NCI-H460 (cell line): ENCODE measurements at regions not wholly inside any gene's neighbourhood (a gene's known extent, or its start where the extent isn't known, plus 50 kb on each side); places are given as distances from the start of the nearest gene placed in this dataset.
"Not testable (repeated sequence)": the region's sequence is repeated elsewhere in the genome, so short reads cannot be mapped to it uniquely, and the experiment has no call there.

Experiments used
- DNase-seq: peaks from one replicate; pipeline ENCODE4 v3.0.0-alpha.2; 2016; ENCODE audit warnings: low read depth; ENCODE audit errors: extremely low read depth

DNA sequence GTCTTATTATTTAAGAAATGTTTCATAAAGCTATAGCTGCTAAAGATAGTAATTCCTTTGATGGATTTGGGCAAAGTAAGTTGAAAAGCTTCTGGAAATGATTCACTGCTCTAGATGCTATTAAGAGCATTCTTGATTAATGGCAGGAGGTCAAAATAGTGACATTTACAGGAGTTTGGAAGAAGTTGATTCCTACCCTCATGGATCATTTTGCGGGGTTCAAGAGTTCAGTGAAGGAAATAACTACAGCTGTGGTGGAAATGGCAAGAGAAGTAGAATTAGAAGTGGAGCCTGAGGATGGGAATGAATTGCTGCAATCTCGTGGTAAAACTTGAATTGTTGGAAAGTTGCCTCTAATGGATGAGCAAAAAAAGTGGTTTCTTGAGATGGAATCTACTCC lies 316.1 kb downstream of the UTRN start:
- DNase-seq: no peak

DNA sequence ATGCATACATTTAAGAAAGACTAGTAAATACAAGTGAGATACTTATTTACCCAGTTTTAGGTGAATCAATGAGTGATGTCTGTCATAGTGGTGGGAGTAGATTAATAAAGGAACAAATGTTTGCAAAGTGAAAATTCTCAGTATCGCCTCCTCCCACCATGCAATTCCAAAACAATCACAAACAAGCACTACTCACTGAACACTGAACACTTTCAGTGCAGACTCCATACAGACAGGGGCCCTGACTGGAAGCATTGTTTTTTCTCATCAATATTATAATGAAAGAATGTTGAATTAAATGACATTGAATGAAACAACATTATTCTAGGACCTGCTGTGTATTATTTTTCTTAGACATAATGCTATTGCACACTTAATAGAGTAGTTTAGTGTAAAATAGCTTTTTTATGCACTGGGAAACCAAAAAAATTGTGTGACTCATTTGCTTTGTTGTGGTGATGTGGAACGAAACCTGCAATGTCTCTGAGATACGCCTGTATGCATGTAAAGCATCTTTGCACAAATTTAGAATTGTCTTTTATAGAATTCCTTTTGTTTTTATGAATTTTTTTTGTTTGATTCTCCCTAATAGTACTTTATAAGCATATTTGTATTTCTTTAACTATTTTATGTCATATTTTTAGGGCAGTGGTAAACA lies 317.5 kb downstream of the UTRN start:
- DNase-seq: no peak

DNA sequence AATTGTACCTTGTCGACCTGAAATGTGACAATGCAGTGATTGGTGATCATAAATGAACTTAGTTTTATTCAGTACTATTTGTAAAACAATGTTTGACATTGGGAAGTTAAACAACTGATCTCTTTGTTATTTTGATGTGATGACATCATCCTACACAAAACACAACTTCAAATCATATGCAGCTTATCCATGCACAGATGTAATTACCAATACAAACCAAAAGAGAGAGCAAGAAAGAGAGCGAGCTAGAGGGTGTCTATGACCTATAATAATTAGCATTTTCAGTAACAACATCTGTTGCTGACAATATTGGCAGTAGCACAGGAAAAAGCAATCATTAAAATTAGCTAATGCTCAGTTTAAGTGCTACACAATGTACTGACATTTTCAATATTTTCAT lies 320.9 kb downstream of the UTRN start:
- DNase-seq: no peak

DNA sequence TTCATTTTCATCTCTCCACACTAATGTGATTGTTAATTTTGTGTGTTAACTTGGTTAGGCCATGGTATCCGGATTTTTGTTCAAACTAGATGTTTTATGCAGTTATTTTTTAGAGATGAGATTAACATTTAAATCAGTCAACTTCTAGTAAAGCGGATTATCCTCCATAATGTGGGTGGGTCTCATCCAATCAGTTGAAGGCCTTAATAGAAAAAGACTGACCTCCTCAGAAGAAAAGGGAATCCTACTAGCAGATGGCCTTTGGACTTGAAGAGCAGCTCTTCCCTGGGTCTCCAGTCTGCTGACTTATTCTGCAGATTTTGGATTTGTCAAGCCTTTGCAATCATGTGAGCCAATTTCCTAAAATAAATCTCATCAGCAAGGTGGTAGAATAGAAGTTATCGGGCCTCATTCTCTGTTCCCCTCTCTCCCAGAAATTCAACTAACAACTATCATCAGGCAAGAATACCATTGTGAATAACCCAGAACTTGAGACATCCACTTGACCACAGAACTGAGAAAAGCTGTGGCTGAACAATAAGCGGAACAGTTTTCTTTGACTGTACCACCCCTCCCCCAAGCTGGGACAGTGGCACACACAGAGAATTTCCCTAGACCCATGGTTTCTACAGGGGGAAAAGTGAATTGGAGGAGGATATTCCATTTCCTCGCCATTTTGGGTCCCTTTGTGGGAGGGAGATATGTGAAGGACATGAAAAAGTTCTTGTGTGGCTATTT lies 323.0 kb downstream of the UTRN start:
- no peak for DNase-seq

DNA sequence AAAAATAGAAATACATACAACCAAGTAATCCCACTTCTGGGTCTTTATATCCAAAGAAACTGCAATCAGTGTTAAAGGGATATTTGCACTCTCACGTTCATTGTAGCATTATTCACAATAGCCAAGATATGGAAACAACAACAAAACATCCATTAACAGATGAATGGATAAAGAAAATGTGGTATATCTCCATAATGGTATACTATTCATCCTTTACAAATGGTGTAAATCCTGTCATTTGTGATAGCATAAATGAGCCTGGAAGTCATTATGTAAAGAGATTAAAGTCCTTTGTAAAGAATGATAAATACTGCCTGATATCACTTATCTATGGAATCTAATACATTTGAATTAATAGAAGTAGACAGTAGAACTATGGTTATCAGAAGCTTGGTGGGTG lies 327.7 kb downstream of the UTRN start:
- DNase-seq: no peak

DNA sequence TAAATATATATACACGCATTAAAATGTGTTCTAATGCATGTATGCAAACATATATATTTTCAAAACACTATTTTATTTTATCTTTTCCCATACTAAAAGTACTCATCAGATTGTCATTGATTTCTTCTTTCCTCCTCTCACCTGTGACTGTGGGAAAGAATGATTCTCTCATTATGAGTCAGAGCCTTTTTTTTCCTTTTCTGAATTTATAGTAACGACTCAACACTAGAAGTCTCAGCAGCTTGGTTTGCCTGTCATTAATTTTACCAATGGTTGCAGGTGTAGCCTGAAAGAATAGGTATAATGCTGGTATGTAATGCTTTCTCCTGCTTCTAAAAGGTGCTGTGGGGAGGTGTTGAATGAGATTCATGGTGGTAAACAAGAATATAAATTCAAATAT lies 328.7 kb downstream of the UTRN start:
- DNase-seq: no peak

DNA sequence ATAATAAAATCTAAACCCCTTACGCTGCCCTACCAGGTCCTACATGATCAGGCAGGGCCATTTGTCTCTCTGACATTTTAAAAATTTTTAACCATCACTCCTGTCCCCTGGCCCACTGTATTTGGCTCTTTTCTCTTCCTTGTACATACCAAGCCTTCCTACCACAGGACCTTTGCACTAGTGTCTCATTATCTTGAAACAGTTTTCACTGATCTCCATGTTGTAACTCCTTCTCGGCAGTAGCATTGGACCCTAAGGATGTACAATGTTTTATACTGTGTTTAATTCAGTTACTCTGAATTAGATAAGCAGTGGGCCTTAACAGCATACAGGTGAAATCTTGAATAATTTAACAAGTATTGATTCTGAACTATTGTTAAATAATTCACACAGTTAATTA lies 330.7 kb downstream of the UTRN start:
- no peak for DNase-seq

DNA sequence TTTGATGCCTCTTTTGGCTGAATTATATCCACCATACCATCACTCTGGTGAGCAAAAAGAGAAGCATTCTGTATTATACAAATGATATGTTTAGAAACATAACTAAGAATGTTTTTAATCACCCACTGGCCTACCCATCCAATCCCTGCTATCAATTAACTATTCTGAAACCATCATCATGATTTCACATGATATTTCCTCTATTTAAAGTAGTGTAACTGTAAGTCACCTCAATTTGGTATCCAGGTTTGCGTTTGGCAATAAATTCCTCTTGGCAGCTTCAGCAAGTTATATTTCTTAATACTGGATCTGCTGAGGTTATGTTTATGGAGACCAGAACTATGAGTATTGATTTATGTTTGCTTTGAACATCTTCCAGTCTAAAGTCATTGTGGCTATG lies 332.1 kb downstream of the UTRN start:
- DNase-seq: no peak

DNA sequence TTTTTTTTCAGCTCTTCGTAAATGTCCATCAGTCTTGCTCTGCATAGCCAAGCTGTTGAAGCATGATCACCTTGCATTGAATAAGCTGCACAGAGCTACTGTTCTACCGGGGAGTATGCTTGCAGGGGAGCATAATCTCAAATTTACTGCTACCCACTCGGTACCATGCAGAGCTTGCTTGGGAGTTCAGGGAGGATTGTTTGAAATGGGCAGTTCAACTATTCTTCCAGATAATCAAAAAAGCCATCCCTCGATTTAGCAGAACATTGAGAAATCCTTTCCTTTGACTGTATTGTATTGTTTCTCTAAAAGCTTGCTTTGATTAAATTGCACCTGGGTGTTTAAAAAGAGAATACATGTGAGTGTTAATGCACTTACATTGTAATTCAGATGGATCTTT lies 332.6 kb downstream of the UTRN start:
- DNase-seq: no peak

DNA sequence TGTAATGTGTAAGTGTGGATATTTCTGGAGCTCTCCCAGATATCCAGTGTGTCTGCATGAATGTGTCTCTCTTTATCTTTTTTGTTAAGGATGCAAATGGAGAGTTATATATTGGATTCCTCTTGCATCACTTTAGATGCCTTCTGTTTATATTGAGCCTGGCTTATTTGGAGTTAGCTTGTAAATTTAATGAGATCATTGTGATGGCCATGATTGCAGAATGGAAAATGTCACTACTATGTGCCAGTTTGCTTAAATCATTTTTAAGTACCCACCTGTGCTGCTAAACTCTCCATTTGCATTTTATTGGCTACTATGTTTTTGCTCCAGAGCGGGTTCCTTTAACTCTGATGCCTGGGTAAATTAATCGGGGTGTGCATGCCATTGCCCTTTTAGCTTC lies 334.8 kb downstream of the UTRN start:
- no peak for DNase-seq

DNA sequence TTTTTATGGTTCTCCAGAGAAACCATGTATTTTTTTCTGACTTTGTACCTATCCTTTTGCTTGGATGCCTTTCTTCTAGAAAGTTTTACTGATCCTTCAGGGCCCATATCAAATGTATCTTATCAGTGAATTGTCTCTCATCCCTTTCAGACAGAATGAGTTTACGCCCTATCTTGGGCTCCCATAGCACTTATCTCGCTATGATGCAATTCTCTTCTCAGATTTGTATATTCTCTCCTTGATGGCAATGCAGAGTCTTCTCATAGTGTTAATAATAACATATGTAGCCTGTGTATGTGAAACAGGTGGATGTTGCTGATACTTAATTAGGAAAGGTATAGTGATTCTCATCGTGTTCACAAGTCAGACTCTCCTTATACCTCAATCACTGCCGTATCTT lies 336.2 kb downstream of the UTRN start:
- DNase-seq: no peak

DNA sequence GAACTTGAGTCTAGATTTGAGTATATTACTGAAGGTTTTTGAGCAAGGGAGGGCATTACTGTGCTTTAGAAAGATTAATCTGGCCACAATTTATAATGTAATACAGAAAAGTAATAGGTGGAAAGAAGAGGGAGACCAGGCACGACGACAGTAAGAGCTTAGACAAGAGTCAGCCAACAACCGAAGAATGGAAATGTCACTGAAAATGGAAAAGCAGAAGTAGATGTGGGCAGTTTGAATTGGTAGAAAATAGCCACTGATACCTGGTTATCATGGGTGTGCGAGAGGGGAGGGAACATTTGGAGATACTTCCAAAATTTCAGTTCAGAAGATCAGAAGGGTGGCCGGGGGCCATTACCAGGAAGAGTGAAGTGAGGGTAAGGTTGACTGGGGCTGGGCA lies 339.1 kb downstream of the UTRN start:
- no peak for DNase-seq

DNA sequence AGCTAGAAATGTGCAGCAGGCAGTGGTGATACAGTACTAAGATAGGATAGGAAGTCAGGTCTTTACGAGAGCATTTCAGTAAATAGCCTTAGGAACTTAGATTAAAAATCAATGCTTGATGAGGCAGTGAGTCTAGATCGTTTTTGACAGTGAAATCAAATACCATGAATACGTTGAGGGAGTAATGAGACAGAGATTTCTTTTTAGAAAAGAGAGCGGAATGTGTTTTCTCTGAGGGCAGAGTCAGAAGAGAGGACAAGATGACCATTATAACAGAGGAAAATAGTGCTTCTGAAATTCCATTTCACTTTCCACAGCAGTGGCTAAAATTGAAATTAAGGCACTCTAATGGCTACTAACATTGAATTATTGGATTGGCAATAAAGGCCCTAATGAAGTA lies 339.6 kb downstream of the UTRN start:
- no peak for DNase-seq

DNA sequence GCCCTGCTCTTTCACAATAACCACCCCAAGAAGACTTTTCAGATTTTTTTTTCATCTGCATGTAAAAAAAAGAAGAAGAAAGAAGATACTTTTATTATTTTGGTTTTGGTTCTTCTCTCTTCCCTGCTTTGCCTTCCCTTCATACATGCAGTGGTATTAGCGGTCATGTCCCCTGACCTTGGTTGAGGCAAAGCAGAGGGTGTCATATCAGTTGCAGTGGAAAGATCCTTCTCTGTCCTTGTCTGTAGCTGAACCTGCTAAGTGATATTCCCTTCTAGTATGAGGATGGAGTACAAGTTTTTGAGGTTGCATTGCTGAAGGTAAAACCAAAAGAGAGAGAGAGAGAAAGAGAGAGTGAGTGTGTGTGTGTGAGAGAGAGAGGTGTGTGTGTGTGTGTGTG lies 345.7 kb downstream of the UTRN start:
- DNase-seq: no peak

DNA sequence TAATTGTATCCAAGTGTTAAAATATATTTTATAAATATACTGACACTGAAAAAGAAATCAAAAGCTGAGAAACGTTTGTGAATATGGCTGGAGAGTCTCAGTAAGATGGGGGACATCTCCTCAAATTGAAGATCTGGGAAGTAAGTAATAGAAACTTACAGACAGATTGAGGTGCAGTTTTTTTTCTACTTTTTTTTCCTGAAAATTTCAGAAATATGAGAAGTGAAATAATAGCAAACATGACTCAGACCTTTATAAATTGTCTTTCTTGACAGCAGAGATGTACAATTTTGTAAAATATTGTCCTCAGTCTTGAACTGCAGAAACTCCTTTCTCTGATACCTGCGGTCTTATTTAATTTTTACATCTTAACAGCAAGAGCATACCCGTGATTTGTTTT lies 347.1 kb downstream of the UTRN start:
- DNase-seq: no peak

DNA sequence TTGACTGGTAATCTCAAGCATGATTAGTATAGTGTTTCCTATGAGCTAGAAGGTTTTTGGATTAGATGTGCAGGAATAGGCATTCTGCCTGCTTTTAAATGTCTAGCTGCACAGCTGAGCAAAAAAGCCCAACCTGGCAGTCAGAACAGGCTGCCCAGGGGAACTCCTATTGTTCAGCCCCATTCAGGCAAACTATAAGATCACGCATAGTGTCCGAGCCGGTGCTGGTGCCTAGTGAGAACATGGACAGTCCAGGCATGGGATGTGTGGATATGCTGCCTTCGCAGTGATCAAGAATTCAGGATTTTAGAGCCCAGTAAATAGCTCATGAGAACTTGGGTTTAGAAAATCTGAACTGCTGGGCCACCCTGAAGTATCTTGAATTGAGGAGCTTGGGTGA lies 348.8 kb downstream of the UTRN start:
- no peak for DNase-seq

DNA sequence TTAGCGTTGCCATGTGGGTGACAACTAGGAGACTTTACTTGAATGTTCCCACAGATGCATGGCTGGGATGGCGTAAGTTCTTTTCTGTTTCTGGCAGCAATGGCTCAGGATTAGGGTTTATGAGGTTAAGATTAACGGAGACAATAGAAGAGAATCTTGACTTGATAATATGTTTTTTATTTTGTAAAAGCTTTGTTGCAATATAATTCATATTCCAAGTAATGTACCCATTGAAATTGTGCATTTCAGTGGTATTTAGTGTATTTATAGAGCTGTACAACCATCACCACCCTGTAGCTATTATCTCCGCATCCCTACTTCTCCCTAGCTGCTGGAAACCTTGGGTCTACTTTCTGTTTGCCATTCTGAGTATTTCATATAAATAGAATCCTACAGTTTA lies 349.2 kb downstream of the UTRN start:
- no peak for DNase-seq

DNA sequence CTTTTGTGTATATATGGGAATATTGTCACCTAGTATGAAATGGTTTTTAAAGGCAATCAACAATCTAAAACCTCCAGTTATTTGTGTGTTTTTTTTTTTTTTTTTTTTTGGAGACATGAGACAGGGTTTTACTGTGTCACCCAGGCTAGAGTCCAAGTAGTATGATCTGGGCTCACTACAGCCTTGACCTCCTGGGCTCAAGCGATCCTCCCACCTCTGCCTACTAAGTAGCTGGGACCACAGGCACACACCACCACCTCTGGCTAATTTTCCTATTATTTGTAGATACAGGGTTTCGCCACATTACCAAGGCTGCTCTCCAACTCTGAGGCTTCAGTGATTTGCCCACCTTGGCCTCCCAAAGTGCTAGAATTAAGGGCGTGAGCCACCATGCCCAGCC lies 349.9 kb downstream of the UTRN start:
- DNase-seq: no peak

DNA sequence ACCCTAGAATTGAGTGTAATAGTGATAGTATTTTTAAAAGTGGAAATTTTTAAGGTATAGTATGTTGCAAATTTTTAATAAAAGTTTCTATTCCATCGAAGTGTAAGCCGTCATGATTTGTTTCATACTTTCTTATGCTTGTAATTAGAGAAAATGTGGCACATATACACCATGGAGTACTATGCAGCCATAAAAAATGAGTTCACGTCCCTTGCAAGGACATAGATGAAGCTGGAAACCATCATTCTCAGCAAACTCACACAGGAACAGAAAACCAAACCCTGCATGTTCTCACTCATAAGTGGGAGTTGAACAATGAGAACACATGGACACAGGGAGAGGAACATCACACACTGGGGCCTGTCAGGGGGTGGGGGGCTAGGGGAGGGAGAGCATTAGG lies 350.9 kb downstream of the UTRN start:
- not testable (repeated sequence) for DNase-seq

DNA sequence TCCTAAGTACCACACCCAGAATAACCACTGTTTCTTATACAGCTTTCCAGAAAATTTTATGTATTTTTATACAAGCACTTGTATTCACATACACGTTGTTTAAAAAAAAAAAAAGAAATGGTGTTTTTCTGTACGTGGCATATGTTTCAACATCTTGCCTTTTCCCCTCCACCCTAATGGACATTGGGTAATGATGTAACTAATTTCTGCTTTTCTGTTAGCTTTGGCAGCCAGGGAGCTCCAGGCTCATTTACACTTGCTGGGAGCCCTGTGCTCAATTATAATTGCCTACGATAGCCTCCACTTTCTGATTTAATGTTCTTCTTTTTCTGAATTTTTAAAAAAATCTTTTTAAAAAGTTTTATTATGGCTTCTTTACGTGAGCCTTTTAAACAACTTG lies 352.4 kb downstream of the UTRN start:
- DNase-seq: no peak

DNA sequence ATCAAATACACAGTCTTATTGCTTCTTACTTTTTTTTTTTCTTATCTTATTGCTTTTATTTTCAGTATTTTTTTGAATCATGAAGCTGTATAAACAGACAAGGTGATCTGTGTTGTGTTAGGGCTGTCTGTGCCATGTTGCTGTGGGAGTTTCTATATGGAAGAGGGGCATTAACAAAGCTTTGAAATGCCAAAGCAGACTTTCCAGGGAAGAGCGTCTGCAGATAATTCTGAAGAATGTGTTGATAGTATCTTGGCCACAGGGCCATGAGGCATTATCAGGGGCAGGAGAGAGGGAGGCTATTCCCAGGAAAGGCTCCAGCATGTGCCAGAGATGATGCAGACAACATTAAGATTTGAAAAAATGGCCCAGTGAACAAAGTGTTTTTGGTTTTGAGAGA lies 354.5 kb downstream of the UTRN start:
- no peak for DNase-seq

DNA sequence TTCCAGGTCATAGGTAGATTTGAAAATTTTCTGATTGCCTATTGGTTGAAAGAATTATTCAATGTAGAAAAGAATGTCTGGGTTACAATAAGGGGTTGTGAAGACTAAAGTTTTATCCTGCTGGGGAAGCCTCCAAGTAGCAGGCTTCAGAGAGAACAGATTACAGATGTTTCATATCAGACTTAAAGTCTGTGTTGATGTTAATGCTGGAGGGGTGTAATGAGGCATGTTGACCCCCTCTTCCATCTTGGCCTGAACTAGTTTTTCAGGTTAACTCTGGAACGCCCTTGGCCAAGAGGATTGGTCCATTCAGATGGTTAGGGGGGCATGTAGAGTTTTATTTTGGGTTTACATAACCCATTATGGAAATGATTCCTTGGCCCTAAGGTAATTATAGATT lies 356.2 kb downstream of the UTRN start:
- no peak for DNase-seq

DNA sequence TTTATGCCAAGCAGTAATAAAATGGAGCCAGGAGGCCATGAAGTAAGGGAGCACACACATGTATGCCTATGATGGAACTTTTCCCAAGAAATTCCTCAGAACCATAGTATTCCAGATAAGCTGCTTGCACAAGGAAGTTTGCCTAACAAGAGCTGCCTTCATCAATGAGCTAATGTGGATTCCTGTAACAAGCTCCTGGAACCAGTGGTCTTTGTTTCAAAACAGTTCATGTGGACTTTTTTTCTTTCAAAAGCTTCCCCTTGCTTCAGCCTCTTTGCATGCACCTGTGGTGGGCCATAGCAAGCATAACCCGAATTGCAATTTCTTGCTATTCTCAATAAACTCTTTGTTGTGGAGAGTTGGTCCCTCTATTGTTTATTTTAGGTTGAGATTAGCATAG lies 359.6 kb downstream of the UTRN start:
- DNase-seq: no peak
